HUDEP-2 (cell line): ENCODE measurements at regions not wholly inside any gene's neighbourhood (a gene's known extent, or its start where the extent isn't known, plus 50 kb on each side); places are given as distances from the start of the nearest gene placed in this dataset.

Source experiments
- DNase-seq, 76 experiments: peaks; one replicate each; lab custom pipeline; 2025; ENCODE audit not compliant: unreplicated experiment in 76 of 76; lab: John Stamatoyannopoulos, UW

DNA sequence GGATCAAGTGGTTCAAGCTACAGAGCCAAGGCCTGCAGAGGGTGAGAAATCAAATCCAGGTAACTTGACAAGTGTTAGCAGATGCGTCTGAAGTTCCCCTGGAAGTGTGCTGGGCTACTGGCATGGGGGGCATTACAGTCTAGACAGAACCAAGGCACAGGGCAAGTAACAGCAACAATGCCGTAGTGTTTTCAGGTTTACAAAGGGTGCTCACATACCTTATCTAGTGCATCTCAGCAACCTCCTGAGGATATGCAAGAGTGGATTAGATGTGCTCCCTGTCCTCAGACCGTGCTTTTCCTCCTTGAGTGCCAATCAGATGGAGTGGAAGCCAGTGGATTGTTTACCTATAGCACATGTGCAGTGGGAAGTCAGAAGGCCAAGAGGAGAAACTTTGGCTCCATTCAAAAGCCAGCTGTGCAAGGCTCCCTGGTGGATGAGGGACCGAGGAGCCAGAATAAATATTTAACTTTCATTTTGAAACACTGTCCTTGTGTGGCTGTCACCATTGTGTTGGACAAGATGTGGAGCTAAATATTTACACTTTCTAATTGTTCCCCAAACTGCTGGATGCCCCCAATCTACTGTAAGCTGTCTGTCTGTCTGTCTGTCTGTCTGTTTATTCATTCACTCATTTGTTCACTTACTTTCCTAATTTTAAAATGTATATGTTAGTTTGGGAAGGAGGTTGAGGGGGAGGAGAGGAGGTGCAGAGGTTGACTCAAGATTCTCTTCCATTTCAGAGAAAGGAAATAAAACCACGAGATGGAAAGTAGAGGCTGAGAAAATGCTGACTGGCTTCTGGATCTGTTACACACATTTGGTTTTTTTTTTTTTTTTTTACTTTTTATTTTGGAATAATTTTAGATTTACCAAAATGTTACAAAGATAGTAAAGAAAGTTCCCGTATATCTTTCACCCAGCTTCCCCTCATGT, 184.0 kb upstream of the PARP11 start:
- no peak for DNase-seq

DNA sequence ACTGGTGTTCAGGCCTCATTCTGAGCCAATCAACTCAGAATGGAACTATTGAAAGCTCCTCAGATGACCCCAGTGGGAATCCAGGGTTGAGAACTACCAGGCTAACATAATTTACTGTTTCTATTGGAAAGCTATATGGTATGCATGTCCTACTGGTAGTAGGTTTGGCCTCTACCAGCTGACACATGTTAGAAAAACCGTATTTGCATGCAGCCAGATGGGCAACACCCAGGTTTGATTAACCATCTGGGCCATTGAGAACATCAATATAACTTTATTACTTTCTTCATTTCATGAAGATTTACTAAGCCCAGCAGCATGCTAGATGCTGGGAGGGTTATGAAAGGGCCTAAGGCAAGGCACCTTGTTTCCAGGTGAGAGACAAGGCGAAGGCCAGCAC, 181.4 kb upstream of the PARP11 start:
- no peak for DNase-seq

DNA sequence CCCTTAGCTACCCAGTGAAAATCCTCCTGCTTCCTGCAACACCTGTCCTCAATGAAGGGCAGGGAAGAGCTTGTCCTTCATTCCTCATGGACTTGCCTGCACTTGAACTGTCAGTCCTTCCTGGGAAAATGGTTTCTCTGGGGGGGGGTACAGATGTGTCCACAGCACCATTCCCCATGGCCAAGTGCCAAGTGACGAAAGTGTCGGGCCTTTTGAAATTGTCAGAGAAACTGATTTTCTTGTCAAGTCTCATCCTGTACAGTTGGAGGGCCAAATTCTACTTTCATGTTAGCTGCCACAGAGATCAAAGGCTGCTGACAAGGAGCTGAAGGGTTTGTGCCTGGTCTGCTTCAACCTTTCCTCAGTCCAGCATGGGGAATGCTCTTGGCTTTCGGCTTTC, 179.5 kb upstream of the PARP11 start:
- DNase-seq, result no peak

DNA sequence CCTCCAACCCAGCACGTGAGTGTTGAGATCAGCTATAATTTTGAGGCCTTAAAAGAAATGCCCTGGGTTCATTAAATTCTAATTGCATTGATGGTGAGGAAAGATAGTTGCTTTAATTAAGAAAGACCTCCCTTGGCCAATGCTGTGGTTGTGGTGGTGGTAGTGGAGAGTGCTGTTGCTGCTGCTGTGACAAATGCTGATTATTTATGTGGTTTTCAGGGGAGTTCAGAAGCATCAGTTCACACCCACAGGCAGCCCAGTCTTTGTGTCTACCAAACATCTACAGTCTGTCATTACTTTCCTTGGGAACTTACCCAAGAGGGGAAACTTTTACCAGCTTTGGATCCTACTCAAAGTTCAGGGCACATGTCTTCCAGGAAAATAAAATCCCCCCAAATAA, 178.4 kb upstream of the PARP11 start:
- no peak for DNase-seq

DNA sequence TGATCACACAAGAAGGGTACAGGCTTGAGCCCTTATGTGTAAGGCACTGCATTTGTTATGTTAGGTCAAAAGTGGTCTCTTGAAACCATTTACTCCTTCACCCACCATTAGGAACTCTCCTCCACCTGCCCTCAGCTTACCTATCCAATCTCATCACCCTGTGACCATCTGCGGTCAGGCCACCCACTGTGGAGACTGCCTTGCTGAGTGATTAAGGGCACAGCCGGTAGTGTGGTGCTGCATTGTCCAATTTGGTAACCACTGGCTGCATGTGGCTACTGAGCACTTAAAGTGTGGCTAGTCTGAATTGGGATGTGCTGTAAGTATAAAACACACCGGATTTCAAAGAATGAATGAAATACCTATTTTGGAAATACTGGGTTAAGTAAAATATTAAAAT, 177.1 kb upstream of the PARP11 start:
- no peak for DNase-seq

DNA sequence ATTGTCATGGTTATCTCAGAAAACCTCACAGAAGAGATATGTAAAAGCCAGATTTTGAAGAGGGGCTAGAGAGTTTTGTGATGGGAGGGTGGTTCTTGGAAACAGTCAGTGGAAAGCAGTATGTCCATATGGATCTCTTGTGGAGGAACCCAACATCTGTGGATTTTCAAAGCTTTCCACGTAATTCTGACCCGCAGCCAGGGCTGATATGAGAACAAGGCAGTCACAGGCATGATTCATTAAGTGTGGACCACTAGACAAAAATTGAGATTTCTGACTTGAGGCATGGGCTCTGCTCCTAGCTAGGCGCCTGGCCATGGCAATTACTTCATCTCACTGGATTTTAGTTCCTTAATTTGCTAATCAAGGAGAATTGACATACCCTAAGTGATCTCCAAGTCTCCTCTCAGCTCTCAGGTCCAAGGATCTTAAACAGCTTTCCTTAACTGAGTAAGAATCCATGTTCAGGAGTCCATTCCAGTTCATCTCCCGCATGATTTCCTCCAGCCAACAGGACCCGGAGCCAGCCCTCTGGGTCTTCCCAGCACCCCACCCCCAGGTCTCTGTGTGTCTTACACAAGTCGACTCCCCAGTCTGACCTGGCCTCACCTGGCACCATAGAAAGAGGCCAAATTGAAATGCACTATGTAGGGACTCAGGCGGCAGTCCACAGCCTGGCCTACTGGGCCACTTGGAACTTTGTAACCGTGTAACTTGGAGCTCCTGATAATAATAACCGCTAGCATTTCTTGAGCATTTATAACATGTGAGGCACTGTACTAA, 176.3 kb upstream of the PARP11 start:
- no peak for DNase-seq

DNA sequence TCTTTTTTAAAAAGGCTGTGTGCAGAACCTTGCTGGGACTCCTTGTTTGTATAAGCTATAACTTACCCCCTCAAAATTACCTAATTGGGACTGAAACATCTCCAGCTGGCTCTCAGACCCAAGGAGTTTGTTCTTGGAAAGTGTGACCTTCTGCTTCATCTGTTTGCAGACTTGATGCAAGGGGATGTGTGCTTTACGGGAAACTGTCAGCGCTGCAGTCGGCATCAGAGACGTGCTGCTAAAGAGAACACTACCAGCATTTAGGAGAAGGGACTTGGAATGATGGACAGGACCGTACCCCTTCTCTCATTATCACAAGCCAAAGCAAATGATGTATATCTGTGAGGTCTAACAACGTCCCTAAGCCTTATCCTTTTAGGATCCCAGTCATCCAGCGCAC, 174.2 kb upstream of the PARP11 start:
- DNase-seq, result no peak

DNA sequence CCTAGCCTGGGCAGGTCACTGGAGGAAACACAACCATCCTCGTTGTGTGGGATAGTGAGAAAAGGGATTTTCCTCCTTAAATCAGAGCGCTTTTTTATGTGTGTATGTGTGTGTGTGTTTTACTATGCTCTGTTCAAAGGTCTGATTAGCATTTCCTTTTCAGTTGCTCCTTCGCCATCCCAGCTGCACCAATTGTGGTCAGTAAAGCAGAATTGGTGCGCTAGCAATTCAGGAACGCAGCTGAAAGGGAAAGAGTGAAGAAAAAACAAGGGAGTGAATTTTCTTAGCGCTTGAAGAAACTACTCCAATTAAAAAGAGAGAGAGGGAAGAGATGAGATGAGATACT, 173.3 kb upstream of the PARP11 start:
- DNase-seq, result no peak

DNA sequence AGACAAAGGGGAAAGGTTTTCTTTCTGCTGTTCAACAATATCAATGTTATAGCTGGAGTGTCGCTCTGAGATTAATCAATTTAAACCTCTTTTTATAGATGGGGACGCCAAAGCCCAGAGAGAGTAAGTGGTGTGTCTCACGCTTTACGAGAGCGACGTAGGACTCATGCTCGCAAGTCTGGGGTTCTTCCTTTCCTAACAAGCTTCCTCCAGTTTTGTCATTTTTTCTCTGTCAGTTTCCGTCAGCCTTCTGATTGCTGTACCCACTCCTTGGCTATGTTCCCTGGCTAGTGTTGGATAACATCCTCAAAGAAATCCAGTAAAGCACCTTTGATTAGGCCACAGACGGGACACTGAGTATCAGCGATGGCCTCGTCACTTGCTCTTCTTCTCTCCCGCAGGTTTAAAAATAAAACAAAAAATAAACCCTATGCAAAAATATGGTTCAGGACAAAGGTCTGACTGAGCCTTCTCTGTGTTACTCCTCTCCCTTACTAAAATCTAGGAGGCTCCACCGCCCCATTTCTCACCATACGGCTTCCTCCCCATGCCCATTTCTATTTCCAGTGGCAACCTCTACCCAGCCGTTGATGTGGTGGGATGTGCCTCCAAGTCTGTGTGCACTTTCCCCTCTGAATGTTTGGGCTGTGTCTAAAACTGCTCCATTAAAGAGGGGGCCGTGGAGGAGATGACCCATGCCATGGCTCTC, 172.7 kb upstream of the PARP11 start:
- DNase-seq, result no peak

DNA sequence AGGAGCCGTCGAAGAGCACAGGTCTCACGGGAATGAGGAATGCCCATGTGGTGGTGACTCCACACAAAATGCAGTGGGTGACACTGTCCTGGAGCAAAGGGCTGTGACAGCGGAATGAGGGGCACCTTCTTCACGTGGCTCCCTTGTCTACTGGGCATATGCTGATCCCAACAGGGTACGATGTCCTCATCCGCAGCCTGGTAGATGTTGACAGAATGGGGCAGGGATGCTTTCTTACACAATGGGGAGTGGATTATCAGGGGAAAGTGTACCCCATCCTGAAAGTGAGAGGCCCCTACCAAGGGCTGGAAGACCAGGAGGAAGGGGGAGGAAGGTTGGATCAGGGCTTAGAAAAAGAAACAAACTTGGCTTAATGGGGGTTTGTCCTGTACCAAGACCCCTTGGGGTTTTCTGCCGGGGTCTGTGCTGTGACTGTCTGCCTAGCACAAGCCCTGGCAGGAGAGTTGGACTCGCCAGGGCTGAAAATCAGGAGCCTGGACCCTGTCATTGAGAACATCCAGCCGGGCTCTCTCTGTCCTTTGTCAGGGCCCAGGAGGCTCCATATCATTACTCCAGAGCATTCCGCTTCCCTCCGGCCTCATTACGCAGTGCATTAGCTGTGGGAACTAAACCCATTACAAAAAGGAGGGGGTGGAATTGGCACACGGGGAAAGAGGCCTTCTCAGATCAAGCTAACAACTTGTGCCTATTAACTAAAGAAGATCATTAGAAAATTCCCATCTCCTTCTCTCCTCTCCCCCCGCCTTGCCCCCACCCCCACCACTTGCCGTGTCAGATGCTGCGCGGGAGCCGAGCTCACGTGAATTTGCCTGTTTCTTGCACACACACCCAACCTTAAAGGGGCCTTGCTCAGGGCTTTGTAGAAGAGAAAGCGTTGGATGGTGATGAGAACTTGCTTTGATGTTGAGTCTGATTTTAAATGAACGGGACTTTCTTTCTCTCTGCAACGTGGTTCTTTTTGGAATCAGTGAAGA, 171.8 kb upstream of the PARP11 start:
- no peak for DNase-seq

DNA sequence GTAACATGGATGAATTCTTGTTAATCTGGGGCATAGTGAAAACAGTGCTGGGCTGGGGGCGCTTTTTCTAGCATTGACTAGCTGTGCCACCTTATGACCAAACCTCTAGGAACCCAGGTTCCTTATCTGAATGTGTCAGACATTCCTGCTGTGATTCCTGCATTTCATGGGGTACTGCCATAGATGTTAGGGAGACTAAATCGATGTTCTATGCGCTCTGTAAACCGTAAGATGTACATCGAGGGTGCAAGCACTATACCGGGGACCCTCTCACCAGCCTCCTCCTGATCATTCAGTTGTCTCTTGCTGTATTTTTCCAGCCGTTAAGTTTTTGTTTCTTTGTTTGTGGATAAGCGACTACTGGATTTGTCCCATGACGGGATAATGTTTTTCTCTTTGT, 170.9 kb upstream of the PARP11 start:
- DNase-seq, result no peak

DNA sequence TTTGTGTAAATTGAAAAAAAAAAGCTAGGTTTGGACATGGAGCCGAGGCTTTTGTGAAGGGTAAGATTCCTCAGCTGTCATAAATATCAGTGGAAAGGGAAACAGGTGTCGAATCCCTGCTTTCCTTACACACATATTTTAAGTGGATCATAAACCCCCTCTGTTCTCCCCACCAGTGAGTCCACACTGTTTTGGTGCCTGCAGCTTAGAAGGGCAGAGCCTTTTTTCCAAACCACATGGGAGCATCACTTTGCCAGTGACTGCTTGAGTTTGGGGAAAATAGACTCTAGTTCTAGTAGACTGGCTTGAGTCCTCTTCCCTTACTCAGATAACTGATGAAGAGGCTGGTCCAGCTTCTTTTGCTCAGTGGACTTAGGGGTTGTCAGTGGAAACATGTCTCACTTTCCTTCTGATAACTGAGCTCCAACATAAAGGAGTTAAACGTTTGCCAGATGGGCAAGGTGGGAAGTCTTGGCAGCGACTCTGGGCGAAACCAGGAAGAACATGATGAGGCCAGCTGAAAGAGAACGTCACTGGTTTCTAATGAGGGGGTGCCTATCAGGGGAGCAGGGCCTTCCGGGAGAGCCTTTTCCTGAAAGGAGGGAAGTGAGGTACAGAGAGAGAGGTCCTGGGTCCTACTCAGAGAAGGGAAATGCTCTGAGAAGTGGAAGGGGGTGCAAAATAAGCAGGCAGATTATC, 168.1 kb upstream of the PARP11 start:
- DNase-seq, result no peak

DNA sequence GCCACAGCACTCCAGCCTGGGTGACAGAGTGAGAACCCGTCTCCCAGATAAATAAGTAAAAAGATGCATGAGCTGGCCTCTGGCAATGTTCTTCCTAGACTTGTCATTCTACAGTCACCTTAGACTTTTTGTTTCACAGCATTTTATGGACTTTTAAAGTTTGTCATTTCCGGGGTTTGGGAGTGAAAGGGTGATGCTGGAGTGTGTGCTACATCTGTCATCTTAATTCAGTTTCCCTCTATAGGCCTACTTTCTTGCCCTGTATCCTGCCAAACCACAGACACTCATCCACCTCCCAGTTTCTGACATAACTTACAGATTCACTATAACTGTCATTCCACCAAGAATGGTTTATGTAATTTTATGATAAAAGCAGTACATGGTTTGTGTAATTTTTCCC, 166.7 kb upstream of the PARP11 start:
- no peak for DNase-seq

DNA sequence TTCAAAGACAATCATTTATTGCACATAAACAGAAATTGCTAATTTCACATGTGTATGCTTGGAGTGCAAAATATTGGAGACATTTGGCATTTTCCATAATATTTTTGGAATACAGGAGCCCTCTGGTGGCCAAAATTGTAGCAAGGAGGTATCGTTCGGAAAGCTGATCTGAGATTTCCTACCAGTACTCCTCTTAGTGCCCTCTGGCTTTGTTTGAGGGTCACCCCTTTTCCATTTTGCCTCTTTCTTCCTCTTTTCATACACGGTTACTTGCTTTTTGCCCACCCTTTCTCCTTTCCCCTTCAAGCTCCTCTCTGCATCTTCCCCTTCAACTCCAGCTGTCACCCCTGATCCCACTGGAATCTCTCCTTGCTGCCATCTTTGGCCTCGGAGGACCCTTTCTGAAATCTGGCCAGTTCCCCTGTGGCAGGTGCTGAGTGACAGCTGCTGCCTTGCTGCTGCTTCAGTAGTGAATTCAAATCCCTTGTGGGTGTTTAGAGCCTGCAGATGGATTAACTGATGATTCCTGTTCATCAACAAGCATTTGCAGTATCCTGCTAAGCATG, 164.6 kb upstream of the PARP11 start:
- DNase-seq, result peak in 7 of 76 experiments; percentile 1 to 27 (median 3)

DNA sequence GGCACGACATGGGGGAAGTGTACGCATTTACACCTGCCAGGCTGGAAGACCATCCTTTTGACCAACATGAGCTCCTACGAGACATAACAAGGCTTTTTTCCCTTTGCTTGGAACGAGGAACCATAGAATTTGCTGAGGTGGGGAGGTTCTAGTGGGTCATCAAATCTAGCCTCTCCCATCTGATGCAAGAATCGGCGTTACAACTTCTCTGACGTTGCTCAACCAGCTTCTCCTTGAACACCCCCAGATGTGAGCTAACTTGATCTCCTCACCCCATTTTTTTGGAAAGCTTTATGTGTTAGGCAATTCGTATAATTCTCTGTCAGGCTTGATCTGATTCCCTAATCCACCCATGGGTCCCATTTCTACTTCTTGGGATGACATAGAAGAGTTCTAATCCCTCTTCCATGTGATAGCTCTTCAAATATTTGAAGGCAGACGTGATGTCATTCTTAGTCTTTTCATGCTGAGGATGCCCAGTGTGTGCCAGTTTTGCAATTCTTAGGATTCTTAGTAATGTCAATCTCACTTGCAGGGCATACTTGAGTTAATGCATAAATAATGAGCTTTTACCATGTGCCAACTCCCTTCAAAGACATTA, 163.6 kb upstream of the PARP11 start:
- no peak for DNase-seq

DNA sequence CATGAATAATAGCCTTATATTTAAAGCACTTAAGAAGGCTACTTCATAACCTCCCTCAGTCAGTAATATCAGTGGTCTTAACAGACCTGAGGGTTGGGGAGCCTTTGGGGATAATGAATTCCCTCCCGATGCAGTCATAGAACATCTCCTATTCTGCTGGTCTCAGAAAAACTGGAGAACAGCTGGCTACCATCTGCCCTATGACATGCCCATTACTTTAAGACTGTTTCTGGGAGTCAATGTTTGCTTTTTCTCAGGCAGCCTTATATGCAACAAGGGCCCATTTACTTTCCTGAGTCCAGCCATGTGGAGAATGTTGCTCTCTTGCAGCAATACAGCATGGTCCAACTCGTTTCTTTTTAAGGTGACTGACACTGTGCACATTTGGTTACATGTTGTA, 161.7 kb upstream of the PARP11 start:
- DNase-seq, result no peak

DNA sequence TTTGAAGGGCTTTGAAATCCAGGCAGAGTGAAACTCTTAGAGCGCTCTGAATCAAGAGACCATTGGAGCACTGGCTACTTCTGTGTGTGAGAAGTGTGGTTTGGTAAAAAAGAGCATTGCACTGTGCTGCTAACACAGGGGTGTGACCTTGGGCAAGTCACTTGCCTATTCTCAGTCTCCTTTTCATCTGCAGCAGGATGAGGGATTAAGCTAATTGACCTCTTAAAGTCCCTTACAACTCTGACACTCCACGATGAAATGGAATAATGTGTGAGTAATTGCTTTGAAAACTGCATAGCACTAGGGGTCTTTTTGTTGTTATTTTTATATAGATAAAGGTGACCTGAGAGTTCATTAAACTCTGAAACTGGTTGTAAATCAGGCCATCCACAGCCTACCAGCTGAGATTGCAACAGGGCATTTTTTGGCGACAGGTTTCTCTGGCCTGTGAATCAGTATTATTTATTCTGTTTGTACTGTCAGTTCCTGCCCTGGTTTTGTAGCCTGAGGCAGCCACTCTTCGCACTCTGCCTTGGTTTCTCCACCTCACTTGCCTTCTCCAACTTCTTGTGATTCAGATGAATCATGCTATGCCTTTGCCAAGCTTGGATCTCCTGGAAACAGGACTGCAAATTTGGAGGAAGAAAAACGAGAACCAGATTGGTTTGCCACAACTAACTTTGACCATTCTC, 159.9 kb upstream of the PARP11 start:
- DNase-seq, result no peak

DNA sequence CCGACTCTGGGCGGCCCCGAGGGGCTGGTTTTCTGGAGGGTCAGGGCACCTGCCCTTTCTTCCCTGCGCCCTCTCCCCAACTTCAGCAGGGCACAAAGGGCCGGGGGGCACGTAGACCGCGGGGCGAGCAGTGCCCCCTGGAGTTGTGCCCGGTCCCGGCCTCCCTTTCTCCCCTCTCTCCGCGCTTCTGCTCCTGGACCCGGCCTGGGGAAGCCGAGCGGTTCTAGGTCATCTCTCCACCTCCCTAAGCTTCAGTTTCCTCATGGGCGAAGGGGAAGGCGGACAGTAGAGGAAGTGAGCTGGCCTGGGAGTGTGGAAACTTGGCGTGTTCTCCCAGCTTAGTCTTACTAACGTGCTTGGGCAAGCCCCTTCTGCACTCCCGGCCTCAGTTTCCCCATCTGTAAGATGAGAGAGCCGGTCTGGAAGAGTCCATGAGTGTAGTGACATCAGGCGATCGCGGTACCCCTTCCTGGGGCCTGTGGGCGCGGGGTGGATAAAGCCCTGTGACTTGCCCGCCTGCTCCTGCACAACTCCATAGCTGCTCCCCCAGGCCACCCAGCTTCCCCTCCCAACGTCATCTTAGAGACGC, 158.6 kb upstream of the PARP11 start:
- DNase-seq, result no peak
